OCI-LY7 (cell line): ENCODE measurements at regions not wholly inside any gene's neighbourhood (a gene's known extent, or its start where the extent isn't known, plus 50 kb on each side); places are given as distances from the start of the nearest gene placed in this dataset.

Source experiments
- BruUV-seq: library from RNA; stranded (reverse); fragments of 400-500 nt; replicated peaks from 2 replicates; lab custom pipeline; 2021; lab: Mats Ljungman, UMichigan
- CTCF ChIA-PET: fragments of 300-600 bp; sonication (Branson Sonifier 250); formaldehyde crosslinking; loops from one replicate; lab custom pipeline; 2022; ENCODE audit warnings: antibody characterized with exemption; ENCODE audit not compliant: unreplicated experiment; lab: Charles Lee
- POLR2A ChIA-PET: fragments of 300-600 bp; sonication (Branson Sonifier 250); formaldehyde crosslinking; loops from one replicate; lab custom pipeline; 2022; ENCODE audit warnings: antibody characterized with exemption; lab: Charles Lee
- DNase-seq: peaks from one replicate; pipeline ENCODE4 v3.0.0-alpha.2; 2015; ENCODE audit warnings: low spot score
- H2AFZ ChIP-seq: fragments of 200-600 bp; sonication (generic), shearing (Covaris generic); 2 replicates; pipeline ENCODE4 v1.6.1; 2014; ENCODE audit warnings: mild to moderate bottlenecking, antibody characterized with exemption, low read length, moderate library complexity
- H3K27ac ChIP-seq: fragments of 200-600 bp; sonication (generic); 2 replicates; pipeline ENCODE4 v1.5.1; 2014; ENCODE audit warnings: mixed run types, low read depth, mild to moderate bottlenecking, moderate library complexity, low read length, inconsistent platforms; ENCODE audit not compliant: poor library complexity, severe bottlenecking
- H3K36me3 ChIP-seq: fragments of 200-600 bp; sonication (generic); 2 replicates; pipeline ENCODE4 v1.6.1; 2014; ENCODE audit warnings: mild to moderate bottlenecking, antibody characterized with exemption, low read length, moderate library complexity, mixed read lengths; ENCODE audit not compliant: insufficient read depth
- H3K4me1 ChIP-seq: fragments of 200-600 bp; sonication (generic); 2 replicates; pipeline ENCODE4 v1.5.1; 2014; ENCODE audit warnings: mild to moderate bottlenecking, low read length; ENCODE audit not compliant: insufficient read depth, poor library complexity, severe bottlenecking
- H3K4me2 ChIP-seq: fragments of 200-600 bp; sonication (generic); 2 replicates; pipeline ENCODE4 v1.6.1; 2014; ENCODE audit warnings: mild to moderate bottlenecking, low read length
- H3K4me3 ChIP-seq: fragments of 200-600 bp; sonication (generic); 2 replicates; pipeline ENCODE4 v1.5.1; 2014; ENCODE audit warnings: mild to moderate bottlenecking, low read depth, low read length; ENCODE audit not compliant: poor library complexity, severe bottlenecking
- H3K79me2 ChIP-seq: fragments of 200-600 bp; sonication (generic); 2 replicates; pipeline ENCODE4 v1.6.1; 2016; ENCODE audit warnings: low read depth, mild to moderate bottlenecking, low read length, moderate library complexity, mixed read lengths; ENCODE audit not compliant: insufficient read depth
- H3K9me2 ChIP-seq: fragments of 200-600 bp; sonication (generic); 2 replicates; pipeline ENCODE4 v1.6.1; 2016; ENCODE audit warnings: mild to moderate bottlenecking, low read length, mixed read lengths; ENCODE audit not compliant: insufficient read depth
- H3K9me3 ChIP-seq: fragments of 200-600 bp; sonication (generic); 2 replicates; pipeline ENCODE4 v1.6.1; 2014; ENCODE audit warnings: mild to moderate bottlenecking, mixed run types, low read length, mixed read lengths
- H4K20me1 ChIP-seq: fragments of 200-600 bp; sonication (generic); 2 replicates; pipeline ENCODE4 v1.6.1; 2014; ENCODE audit warnings: mild to moderate bottlenecking, antibody characterized with exemption, low read length, moderate library complexity, mixed read lengths; ENCODE audit not compliant: insufficient read depth
- EZH2phosphoT487 ChIP-seq: fragments of 200-600 bp; sonication (generic); IDR thresholded peaks from 2 replicates; pipeline ENCODE4 v1.6.1; 2018; ENCODE audit warnings: low read depth, borderline replicate concordance, mild to moderate bottlenecking, mixed run types, antibody characterized with exemption, low read length, moderate library complexity, mixed read lengths
- intact Hi-C: fragments of 100-400 bp; cut with micrococcal nuclease; formaldehyde crosslinking; loops from one replicate; pipeline ENCODE4 v1.10.0; 2022; ENCODE audit not compliant: unreplicated experiment
- TF ChIP-seq, protein P1 (sequence below): fragments of 200-600 bp; sonication (generic); conservative IDR thresholded peaks from 2 replicates; pipeline ENCODE4 v1.5.1; 2014; ENCODE audit warnings: mild to moderate bottlenecking, antibody characterized with exemption, low read length, moderate library complexity, mixed read lengths

GRCh38 chr5:26647781-26648180 lies 390.6 kb downstream of the CDH9 start:
- Histone ChIP-seq H4K20me1 (no peaks in the 10 kb centered on the region), H3K9me3 (no peaks in the 10 kb centered on the region), H3K4me3 (no peak overlapping the region), H3K4me1 (no peaks in the 10 kb centered on the region), H3K4me2 (no peak overlapping the region), H3K27ac (no peak overlapping the region), H2AFZ (no peak overlapping the region), H3K9me2 (no peaks in the 10 kb centered on the region), H3K79me2 (no peaks in the 10 kb centered on the region), H3K36me3 (no peaks in the 10 kb centered on the region)
- TF ChIP-seq, protein P1, sequence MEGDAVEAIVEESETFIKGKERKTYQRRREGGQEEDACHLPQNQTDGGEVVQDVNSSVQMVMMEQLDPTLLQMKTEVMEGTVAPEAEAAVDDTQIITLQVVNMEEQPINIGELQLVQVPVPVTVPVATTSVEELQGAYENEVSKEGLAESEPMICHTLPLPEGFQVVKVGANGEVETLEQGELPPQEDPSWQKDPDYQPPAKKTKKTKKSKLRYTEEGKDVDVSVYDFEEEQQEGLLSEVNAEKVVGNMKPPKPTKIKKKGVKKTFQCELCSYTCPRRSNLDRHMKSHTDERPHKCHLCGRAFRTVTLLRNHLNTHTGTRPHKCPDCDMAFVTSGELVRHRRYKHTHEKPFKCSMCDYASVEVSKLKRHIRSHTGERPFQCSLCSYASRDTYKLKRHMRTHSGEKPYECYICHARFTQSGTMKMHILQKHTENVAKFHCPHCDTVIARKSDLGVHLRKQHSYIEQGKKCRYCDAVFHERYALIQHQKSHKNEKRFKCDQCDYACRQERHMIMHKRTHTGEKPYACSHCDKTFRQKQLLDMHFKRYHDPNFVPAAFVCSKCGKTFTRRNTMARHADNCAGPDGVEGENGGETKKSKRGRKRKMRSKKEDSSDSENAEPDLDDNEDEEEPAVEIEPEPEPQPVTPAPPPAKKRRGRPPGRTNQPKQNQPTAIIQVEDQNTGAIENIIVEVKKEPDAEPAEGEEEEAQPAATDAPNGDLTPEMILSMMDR: no peak
- no peak for TF ChIP-seq EZH2phosphoT487
- intact Hi-C loops: no loop called here
- no peak for DNase-seq
- BruUV-seq: no TSS peak
- CTCF ChIA-PET: no interaction called here
- POLR2A ChIA-PET: no interaction called here

DNA sequence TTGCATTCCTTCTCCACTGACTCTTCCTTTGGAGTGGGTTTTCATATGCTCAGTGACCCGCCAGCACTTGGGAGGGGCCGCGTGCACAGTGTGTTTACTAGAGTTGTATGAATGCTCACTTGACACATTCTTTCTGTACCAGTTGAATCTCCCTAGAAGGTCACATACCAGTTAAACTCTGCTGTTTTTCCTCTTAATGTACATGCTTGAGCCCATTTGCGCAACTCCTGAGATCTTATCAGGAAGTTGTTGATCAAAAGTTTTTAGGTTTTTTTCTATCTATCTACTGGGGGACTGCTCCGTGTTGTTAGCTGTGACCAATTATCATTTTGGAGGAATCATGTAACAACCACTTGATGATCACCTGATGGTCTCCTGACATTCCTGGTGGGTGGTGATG lies 392.7 kb downstream of the CDH9 start:
- intact Hi-C loops: no loop called here
- no peak overlapping the region for H3K4me2 ChIP-seq
- no peak overlapping the region for H3K4me3 ChIP-seq
- no peak for TF ChIP-seq EZH2phosphoT487
- TF ChIP-seq, protein P1: no peak
- no peaks in the 10 kb centered on the region for H3K4me1 ChIP-seq
- BruUV-seq: no TSS peak
- ChIA-PET CTCF (no interaction called here), POLR2A (no interaction called here)
- H3K27ac ChIP-seq: no peak overlapping the region
- H3K9me3 ChIP-seq: 0 out of 2 replicates have a peak, but pooled peaks cover 1% of the 10 kb centered on the region
- no peaks in the 10 kb centered on the region for H4K20me1 ChIP-seq
- H3K36me3 ChIP-seq: no peaks in the 10 kb centered on the region
- no peaks in the 10 kb centered on the region for H3K9me2 ChIP-seq
- no peaks in the 10 kb centered on the region for H3K79me2 ChIP-seq
- no peak overlapping the region for H2AFZ ChIP-seq
- DNase-seq: no peak

GRCh38 chr5:26641492-26641891 lies 396.9 kb downstream of the CDH9 start:
- intact Hi-C loops: no loop called here
- Histone ChIP-seq H3K9me3 (0 out of 2 replicates have a peak, but pooled peaks cover 6% of the 10 kb centered on the region), H3K4me2 (no peak overlapping the region), H3K36me3 (no peaks in the 10 kb centered on the region), H2AFZ (no peak overlapping the region), H3K27ac (no peak overlapping the region), H3K4me3 (no peak overlapping the region), H3K4me1 (no peaks in the 10 kb centered on the region), H3K79me2 (no peaks in the 10 kb centered on the region), H3K9me2 (no peaks in the 10 kb centered on the region), H4K20me1 (no peaks in the 10 kb centered on the region)
- ChIA-PET POLR2A (no interaction called here), CTCF (no interaction called here)
- TF ChIP-seq EZH2phosphoT487: no peak
- TF ChIP-seq, protein P1: no peak
- BruUV-seq: no TSS peak
- DNase-seq: no peak
